K562 (cell line): ENCODE measurements at regions not wholly inside any gene's neighbourhood (a gene's known extent, or its start where the extent isn't known, plus 50 kb on each side); places are given as distances from the start of the nearest gene placed in this dataset.

Experiments
- FOXA1 ChIP-seq: fragments of 450-650 bp; IDR thresholded peaks from 2 replicates; pipeline ENCODE4 v1.6.1; 2016; ENCODE audit warnings: mild to moderate bottlenecking, borderline replicate concordance
- FOXJ3 ChIP-seq: sonication (generic); formaldehyde crosslinking; IDR thresholded peaks from 2 replicates; pipeline ENCODE4 v1.4.0; 2020; ENCODE audit warnings: mild to moderate bottlenecking, missing genetic modification reagents
- NBN ChIP-seq: fragments of 450-650 bp; IDR thresholded peaks from 2 replicates; pipeline ENCODE4 v1.6.1; 2016; ENCODE audit warnings: low read depth, mild to moderate bottlenecking
- POLR2A ChIP-seq: fragments of 450-650 bp; conservative IDR thresholded peaks from 2 replicates; pipeline ENCODE4 v1.6.1; 2016
- POLR2G ChIP-seq: fragments of 200-400 bp; formaldehyde crosslinking; IDR thresholded peaks from 2 replicates; pipeline ENCODE4 v1.6.1; 2017; ENCODE audit warnings: low read depth, mild to moderate bottlenecking, antibody characterized with exemption, low read length, moderate library complexity
- RFX5 ChIP-seq: IDR thresholded peaks from 2 replicates; pipeline ENCODE4 v1.6.1; 2011; ENCODE audit warnings: low read depth, mild to moderate bottlenecking, improper control_type of control experiment, low read length
- SOX6 ChIP-seq: fragments of 450-650 bp; IDR thresholded peaks from 2 replicates; pipeline ENCODE4 v1.6.1; 2014; ENCODE audit warnings: mild to moderate bottlenecking
- STAT5B ChIP-seq: fragments of 250-450 bp; sonication (Bioruptor Pico); IDR thresholded peaks from 2 replicates; pipeline ENCODE4 v1.8.0; 2021; ENCODE audit warnings: mild to moderate bottlenecking, inconsistent platforms
- U2AF2 ChIP-seq: fragments of 200-400 bp; formaldehyde crosslinking; optimal IDR thresholded peaks from 2 replicates; pipeline ENCODE3; 2017; ENCODE audit warnings: low read depth, mild to moderate bottlenecking, low read length
- USF2 ChIP-seq: sonication (generic); formaldehyde crosslinking; IDR thresholded peaks from 2 replicates; pipeline ENCODE4 v1.5.0; 2020; ENCODE audit warnings: missing genetic modification reagents
- ZNF57 ChIP-seq: fragments of 450-650 bp; formaldehyde crosslinking; IDR thresholded peaks from 2 replicates; pipeline ENCODE4 v1.4.0; 2020; ENCODE audit warnings: mild to moderate bottlenecking, moderate library complexity
- ZNF668 ChIP-seq: fragments of 250-450 bp; sonication (Bioruptor Pico); IDR thresholded peaks from 2 replicates; pipeline ENCODE4 v1.8.0; 2022; ENCODE audit warnings: mild to moderate bottlenecking, inconsistent platforms
- TF ChIP-seq, protein P1 (sequence below), 3 experiments: IDR thresholded peaks in 2 of 3; conservative IDR thresholded peaks in 1 of 3; 2 replicates each; pipeline ENCODE4 v1.5.1; 2011 to 2012; ENCODE audit warnings: low read length in 3 of 3, mild to moderate bottlenecking in 3 of 3, control low read depth in 2 of 3, improper control_type of control experiment in 1 of 3, inconsistent platforms in 1 of 3, low read depth in 1 of 3, mixed read lengths in 1 of 3, moderate library complexity in 1 of 3; ENCODE audit not compliant: insufficient read depth in 2 of 3
- TF ChIP-seq, protein P2 (sequence below): sonication (generic); formaldehyde crosslinking; IDR thresholded peaks from 2 replicates; pipeline ENCODE4 v1.8.1; 2023; ENCODE audit warnings: mild to moderate bottlenecking, missing genetic modification reagents

DNA sequence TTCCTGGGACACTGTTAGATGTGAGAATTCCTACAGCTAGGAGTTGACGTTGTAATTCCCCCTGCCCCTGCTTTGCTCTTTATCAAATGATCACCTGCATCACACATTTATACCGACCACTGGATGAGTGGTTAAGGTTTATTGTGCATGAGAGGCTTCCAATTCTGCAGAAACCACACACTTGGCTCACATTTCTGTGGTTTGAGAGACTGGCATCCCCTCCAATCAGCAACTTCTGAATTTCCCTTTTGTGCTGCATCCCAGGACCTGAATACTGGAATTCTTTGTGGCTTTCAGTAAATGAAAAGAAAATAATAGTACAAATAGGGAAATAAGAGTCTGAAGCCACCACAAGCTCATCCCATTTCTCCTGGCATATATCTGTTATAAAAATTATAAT is 628.7 kb upstream of the PIK3C3 start:
- TF ChIP-seq POLR2A = no peak
- no peak for TF ChIP-seq FOXJ3 (CRISPR knock-in tag)
- TF ChIP-seq USF2 (CRISPR knock-in tag) = no peak
- TF ChIP-seq SOX6 = no peak
- no peak for TF ChIP-seq ZNF668 (CRISPR knock-in tag)
- TF ChIP-seq STAT5B (CRISPR knock-in tag) = no peak
- TF ChIP-seq U2AF2 = no peak
- no peak for TF ChIP-seq RFX5
- TF ChIP-seq POLR2G = no peak
- TF ChIP-seq, protein P1, sequence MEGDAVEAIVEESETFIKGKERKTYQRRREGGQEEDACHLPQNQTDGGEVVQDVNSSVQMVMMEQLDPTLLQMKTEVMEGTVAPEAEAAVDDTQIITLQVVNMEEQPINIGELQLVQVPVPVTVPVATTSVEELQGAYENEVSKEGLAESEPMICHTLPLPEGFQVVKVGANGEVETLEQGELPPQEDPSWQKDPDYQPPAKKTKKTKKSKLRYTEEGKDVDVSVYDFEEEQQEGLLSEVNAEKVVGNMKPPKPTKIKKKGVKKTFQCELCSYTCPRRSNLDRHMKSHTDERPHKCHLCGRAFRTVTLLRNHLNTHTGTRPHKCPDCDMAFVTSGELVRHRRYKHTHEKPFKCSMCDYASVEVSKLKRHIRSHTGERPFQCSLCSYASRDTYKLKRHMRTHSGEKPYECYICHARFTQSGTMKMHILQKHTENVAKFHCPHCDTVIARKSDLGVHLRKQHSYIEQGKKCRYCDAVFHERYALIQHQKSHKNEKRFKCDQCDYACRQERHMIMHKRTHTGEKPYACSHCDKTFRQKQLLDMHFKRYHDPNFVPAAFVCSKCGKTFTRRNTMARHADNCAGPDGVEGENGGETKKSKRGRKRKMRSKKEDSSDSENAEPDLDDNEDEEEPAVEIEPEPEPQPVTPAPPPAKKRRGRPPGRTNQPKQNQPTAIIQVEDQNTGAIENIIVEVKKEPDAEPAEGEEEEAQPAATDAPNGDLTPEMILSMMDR (IDR thresholded peaks at IDR 0.05 in 2 of 3, conservative IDR thresholded peaks at IDR 0.05 in 1 of 3; ENCODE audit: insufficient read depth in 2 of 3, low read depth in 1 of 3, low read length in 3 of 3) = no peak
- TF ChIP-seq ZNF57 = no peak
- TF ChIP-seq, protein P2, sequence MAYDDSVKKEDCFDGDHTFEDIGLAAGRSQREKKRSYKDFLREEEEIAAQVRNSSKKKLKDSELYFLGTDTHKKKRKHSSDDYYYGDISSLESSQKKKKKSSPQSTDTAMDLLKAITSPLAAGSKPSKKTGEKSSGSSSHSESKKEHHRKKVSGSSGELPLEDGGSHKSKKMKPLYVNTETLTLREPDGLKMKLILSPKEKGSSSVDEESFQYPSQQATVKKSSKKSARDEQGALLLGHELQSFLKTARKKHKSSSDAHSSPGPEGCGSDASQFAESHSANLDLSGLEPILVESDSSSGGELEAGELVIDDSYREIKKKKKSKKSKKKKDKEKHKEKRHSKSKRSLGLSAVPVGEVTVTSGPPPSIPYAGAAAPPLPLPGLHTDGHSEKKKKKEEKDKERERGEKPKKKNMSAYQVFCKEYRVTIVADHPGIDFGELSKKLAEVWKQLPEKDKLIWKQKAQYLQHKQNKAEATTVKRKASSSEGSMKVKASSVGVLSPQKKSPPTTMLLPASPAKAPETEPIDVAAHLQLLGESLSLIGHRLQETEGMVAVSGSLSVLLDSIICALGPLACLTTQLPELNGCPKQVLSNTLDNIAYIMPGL (CRISPR knock-in tag) = no peak
- TF ChIP-seq NBN = no peak
- no peak for TF ChIP-seq FOXA1
